Mesenchymal stem cell (in vitro differentiated cells and primary cell): ENCODE measurements at regions not wholly inside any gene's neighbourhood (a gene's known extent, or its start where the extent isn't known, plus 50 kb on each side); places are given as distances from the start of the nearest gene placed in this dataset.

ENCODE experiments used
- DNase-seq: peaks from one replicate; pipeline ENCODE4 v3.0.0-alpha.2; 2013
- H2AFZ ChIP-seq: one replicate; pipeline ENCODE4 v1.6.1; 2013; ENCODE audit warnings: low read depth, mild to moderate bottlenecking, control low read depth, inconsistent platforms, low read length, moderate library complexity
- H2AK5ac ChIP-seq: 2 replicates; pipeline ENCODE4 v1.6.1; 2013; ENCODE audit warnings: low read length, moderate library complexity, mild to moderate bottlenecking, inconsistent platforms; ENCODE audit not compliant: severe bottlenecking
- H2BK120ac ChIP-seq: one replicate; pipeline ENCODE4 v1.6.1; 2013; ENCODE audit warnings: low read depth, mild to moderate bottlenecking, inconsistent platforms, low read length, moderate library complexity
- H2BK12ac ChIP-seq, 2 experiments: one replicate each; pipeline ENCODE4 v1.6.1; 2013; ENCODE audit warnings: inconsistent platforms in 2 of 2, low read length in 2 of 2, mild to moderate bottlenecking in 2 of 2, moderate library complexity in 2 of 2, control low read depth in 1 of 2
- H2BK15ac ChIP-seq: one replicate; pipeline ENCODE4 v1.6.1; 2013; ENCODE audit warnings: mild to moderate bottlenecking, low read depth, inconsistent platforms; ENCODE audit not compliant: poor library complexity, severe bottlenecking
- H2BK5ac ChIP-seq: 2 replicates; pipeline ENCODE4 v1.6.1; 2013; ENCODE audit warnings: low read depth, mild to moderate bottlenecking, low read length, control low read depth, inconsistent platforms; ENCODE audit not compliant: poor library complexity, severe bottlenecking
- H3K14ac ChIP-seq, 2 experiments: one replicate each; pipeline ENCODE4 v1.6.1; 2013; ENCODE audit warnings: inconsistent platforms in 2 of 2, low read length in 2 of 2, control low read depth in 1 of 2, mild to moderate bottlenecking in 1 of 2, moderate library complexity in 1 of 2
- H3K18ac ChIP-seq, 2 experiments: one replicate each; pipeline ENCODE4 v1.6.1; 2013; ENCODE audit warnings: inconsistent platforms in 2 of 2, low read length in 2 of 2, control low read depth in 1 of 2, low read depth in 1 of 2, mild to moderate bottlenecking in 1 of 2
- H3K23ac ChIP-seq, 2 experiments: one replicate each; pipeline ENCODE4 v1.6.1; 2013; ENCODE audit warnings: inconsistent platforms in 2 of 2, low read length in 2 of 2, mild to moderate bottlenecking in 2 of 2, moderate library complexity in 2 of 2, control low read depth in 1 of 2
- H3K27ac ChIP-seq: 2 replicates; pipeline ENCODE4 v1.5.1; 2013; ENCODE audit warnings: mild to moderate bottlenecking, moderate library complexity, low read length, control low read depth, inconsistent platforms; ENCODE audit not compliant: poor library complexity, severe bottlenecking
- H3K27me3 ChIP-seq, 2 experiments: 2 replicates each; pipeline versions ENCODE4 v1.6.1 to v1.7.0; 2013; ENCODE audit warnings: low read length in 2 of 2, mild to moderate bottlenecking in 2 of 2, moderate library complexity in 2 of 2, control low read depth in 1 of 2, inconsistent platforms in 1 of 2; ENCODE audit not compliant: control insufficient read depth in 1 of 2, insufficient read depth in 1 of 2
- H3K36me3 ChIP-seq, 2 experiments: 2 replicates each; pipeline versions ENCODE4 v1.6.1 to v1.7.0; 2013; ENCODE audit warnings: low read length in 2 of 2, control low read depth in 1 of 2, inconsistent platforms in 1 of 2, low read depth in 1 of 2, mild to moderate bottlenecking in 1 of 2; ENCODE audit not compliant: insufficient read depth in 2 of 2, control insufficient read depth in 1 of 2
- H3K4ac ChIP-seq, 2 experiments: one replicate each; pipeline ENCODE4 v1.6.1; 2013; ENCODE audit warnings: inconsistent platforms in 2 of 2, low read length in 2 of 2, mild to moderate bottlenecking in 2 of 2, moderate library complexity in 2 of 2, control low read depth in 1 of 2, low read depth in 1 of 2
- H3K4me1 ChIP-seq: 2 replicates; pipeline ENCODE4 v1.6.1; 2013; ENCODE audit warnings: low read depth, low read length, control low read depth; ENCODE audit not compliant: control insufficient read depth, insufficient read depth
- H3K4me2 ChIP-seq: 2 replicates; pipeline ENCODE4 v1.6.1; 2013; ENCODE audit warnings: low read length, mild to moderate bottlenecking, inconsistent platforms; ENCODE audit not compliant: poor library complexity, severe bottlenecking
- H3K4me3 ChIP-seq, 2 experiments: 2 replicates each; pipeline versions ENCODE4 v1.5.1 to v1.7.0; 2013; ENCODE audit warnings: low read length in 2 of 2, mild to moderate bottlenecking in 2 of 2, control low read depth in 1 of 2, low read depth in 1 of 2; ENCODE audit not compliant: insufficient read depth in 1 of 2
- H3K79me1 ChIP-seq: replicated peaks from 2 replicates; pipeline ENCODE4 v1.6.1; 2013; ENCODE audit warnings: mild to moderate bottlenecking, control low read depth, low read length, inconsistent platforms; ENCODE audit not compliant: poor library complexity, severe bottlenecking
- H3K9ac ChIP-seq: 2 replicates; pipeline ENCODE4 v1.7.0; 2013; ENCODE audit warnings: mild to moderate bottlenecking, low read length, moderate library complexity
- H3K9me3 ChIP-seq: 2 replicates; pipeline ENCODE4 v1.7.0; 2013; ENCODE audit warnings: mild to moderate bottlenecking, low read length; ENCODE audit not compliant: control insufficient read depth
- H4K8ac ChIP-seq: one replicate; pipeline ENCODE4 v1.6.1; 2013; ENCODE audit warnings: inconsistent platforms, mild to moderate bottlenecking, low read length, moderate library complexity
- H4K91ac ChIP-seq: one replicate; pipeline ENCODE4 v1.6.1; 2013; ENCODE audit warnings: mild to moderate bottlenecking, low read length, inconsistent platforms
- WGBS: methylation state at CpG from one replicate; pipeline ENCODE4 v1.1.7; 2013; ENCODE audit warnings: mixed read lengths; 5-methylcytosine and 5-hydroxymethylcytosine counted together

DNA sequence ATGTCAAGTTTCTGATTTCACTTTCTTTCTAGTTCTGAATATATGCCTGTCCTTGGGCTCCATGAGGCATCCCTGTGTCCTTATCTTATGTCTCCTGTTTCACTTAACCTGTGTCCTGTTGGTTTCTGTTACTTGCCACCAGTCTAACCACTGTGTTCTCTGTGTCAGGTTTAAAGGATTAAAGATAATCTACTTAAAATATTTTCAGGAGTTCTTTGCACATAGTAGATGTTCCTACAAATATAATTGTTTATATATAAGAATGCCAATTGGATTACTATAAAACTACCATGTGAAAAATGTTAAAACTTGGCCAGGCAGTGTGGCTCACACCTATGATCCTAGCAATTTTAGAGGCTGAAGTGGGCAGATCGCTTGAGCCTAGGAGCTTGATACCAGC is 406.4 kb downstream of the CCER1 start:
- no peak overlapping the region for H2BK12ac ChIP-seq
- H3K27ac ChIP-seq = no peak overlapping the region
- H3K36me3 ChIP-seq = no peaks in the 10 kb centered on the region
- H3K23ac ChIP-seq = no peak overlapping the region
- H3K79me1 ChIP-seq = no peaks in the 10 kb centered on the region
- no peak overlapping the region for H3K4me2 ChIP-seq
- no peak overlapping the region for H2BK5ac ChIP-seq
- no peak overlapping the region for H4K91ac ChIP-seq
- no peaks in the 10 kb centered on the region for H3K27me3 ChIP-seq
- no peak overlapping the region for H2AK5ac ChIP-seq
- no peak overlapping the region for H3K4me3 ChIP-seq
- H2AFZ ChIP-seq = no peak overlapping the region
- H3K14ac ChIP-seq = no peak overlapping the region
- no peak overlapping the region for H2BK120ac ChIP-seq
- WGBS = 91% methylated on average over 1 of the region's 1 CpG
- H3K9ac ChIP-seq = no peak overlapping the region
- H2BK15ac ChIP-seq = no peak overlapping the region
- no peak for DNase-seq
- no peaks in the 10 kb centered on the region for H3K9me3 ChIP-seq
- no peaks in the 10 kb centered on the region for H3K4me1 ChIP-seq
- no peak overlapping the region for H4K8ac ChIP-seq
- no peak overlapping the region for H3K4ac ChIP-seq
- H3K18ac ChIP-seq = no peak overlapping the region

DNA sequence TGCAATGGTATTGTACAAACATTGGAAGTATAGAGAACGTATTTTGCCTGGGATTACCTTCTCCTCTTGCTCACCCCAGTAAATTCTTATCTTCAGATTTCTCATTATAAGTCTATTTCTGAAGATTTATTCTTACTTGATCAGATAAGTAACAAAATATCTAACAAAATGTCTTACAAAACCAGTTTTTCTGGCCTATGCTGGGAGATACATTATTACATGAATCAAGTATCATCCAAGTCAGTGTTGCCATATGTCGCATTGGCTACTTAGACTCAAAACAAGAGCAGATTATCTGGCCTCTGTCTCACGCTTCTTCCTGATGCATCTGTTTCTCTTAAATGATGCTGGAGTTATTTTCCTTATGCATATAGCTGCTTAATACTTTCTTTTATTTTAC is 408.5 kb downstream of the CCER1 start:
- DNase-seq = no peak
- no peak overlapping the region for H3K4me2 ChIP-seq
- H2AK5ac ChIP-seq = no peak overlapping the region
- no peak overlapping the region for H4K91ac ChIP-seq
- H2BK12ac ChIP-seq = no peak overlapping the region
- H3K36me3 ChIP-seq = no peaks in the 10 kb centered on the region
- no peak overlapping the region for H4K8ac ChIP-seq
- no peak overlapping the region for H3K18ac ChIP-seq
- H3K4me1 ChIP-seq = no peaks in the 10 kb centered on the region
- H3K9ac ChIP-seq = no peak overlapping the region
- H3K4me3 ChIP-seq = no peak overlapping the region
- no peak overlapping the region for H3K4ac ChIP-seq
- H3K14ac ChIP-seq = no peak overlapping the region
- no peaks in the 10 kb centered on the region for H3K27me3 ChIP-seq
- H2BK120ac ChIP-seq = no peak overlapping the region
- no peak overlapping the region for H2BK5ac ChIP-seq
- H3K23ac ChIP-seq = no peak overlapping the region
- 100% methylated on average over 3 of the region's 3 CpGs for WGBS
- no peak overlapping the region for H2AFZ ChIP-seq
- H3K79me1 ChIP-seq = no peaks in the 10 kb centered on the region
- no peaks in the 10 kb centered on the region for H3K9me3 ChIP-seq
- H2BK15ac ChIP-seq = no peak overlapping the region
- no peak overlapping the region for H3K27ac ChIP-seq

DNA sequence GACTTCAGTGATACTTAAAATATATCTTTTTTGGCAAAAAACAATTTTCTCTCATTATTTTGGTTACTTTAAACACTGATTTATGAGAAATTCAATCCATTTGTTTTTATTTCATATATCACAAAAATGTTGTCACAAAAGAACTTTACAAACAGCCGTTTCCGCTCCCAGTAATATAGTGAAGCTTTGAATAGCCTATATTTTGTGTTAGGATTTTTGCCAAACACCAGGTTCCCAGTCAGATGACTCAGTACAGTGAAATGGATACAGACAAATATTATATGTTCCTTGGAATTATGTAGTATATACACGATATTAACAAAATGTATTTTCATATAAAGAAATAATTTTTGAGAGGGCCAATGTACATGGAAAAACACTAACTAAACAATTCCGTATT is 411.1 kb downstream of the CCER1 start:
- no peak overlapping the region for H2BK15ac ChIP-seq
- H3K23ac ChIP-seq = no peak overlapping the region
- no peak overlapping the region for H3K4ac ChIP-seq
- no peak overlapping the region for H2AK5ac ChIP-seq
- no peak overlapping the region for H3K9ac ChIP-seq
- WGBS = no CpG with 5 or more reads among the region's 4 CpGs
- no peak overlapping the region for H2BK12ac ChIP-seq
- no peaks in the 10 kb centered on the region for H3K4me1 ChIP-seq
- H4K91ac ChIP-seq = no peak overlapping the region
- no peaks in the 10 kb centered on the region for H3K27me3 ChIP-seq
- H3K18ac ChIP-seq = no peak overlapping the region
- H2BK120ac ChIP-seq = no peak overlapping the region
- no peak overlapping the region for H4K8ac ChIP-seq
- H3K9me3 ChIP-seq = no peaks in the 10 kb centered on the region
- no peak overlapping the region for H3K4me3 ChIP-seq
- DNase-seq = no peak
- no peak overlapping the region for H3K14ac ChIP-seq
- H3K36me3 ChIP-seq = no peaks in the 10 kb centered on the region
- no peak overlapping the region for H3K27ac ChIP-seq
- H3K79me1 ChIP-seq = no peaks in the 10 kb centered on the region
- no peak overlapping the region for H2BK5ac ChIP-seq
- H2AFZ ChIP-seq = no peak overlapping the region
- H3K4me2 ChIP-seq = no peak overlapping the region

DNA sequence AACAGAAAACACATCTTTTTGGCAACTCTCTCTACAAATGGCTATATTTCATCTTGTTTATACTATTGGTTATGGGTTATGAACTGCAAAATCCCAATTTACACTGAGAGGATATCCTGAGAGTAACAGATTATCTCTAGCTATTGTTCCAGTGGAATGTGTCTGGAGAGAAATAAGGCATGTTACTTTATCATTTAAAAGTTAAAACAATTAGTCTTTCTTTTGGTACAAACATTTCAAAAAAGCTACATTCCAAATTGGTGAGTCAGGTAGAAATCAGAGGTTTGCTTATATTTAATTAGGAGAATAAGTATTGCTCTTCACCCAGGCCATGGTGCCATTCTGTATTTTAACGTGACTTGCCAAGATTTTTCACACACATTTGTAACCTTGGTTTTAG is 411.6 kb downstream of the CCER1 start:
- Histone ChIP-seq H3K27ac (no peak overlapping the region), H3K23ac (no peak overlapping the region), H2AK5ac (no peak overlapping the region), H2BK12ac (no peak overlapping the region), H2AFZ (no peak overlapping the region), H3K9me3 (no peaks in the 10 kb centered on the region), H2BK15ac (no peak overlapping the region), H3K4ac (no peak overlapping the region), H3K9ac (no peak overlapping the region), H3K4me2 (no peak overlapping the region), H2BK120ac (no peak overlapping the region), H3K36me3 (no peaks in the 10 kb centered on the region), H4K91ac (no peak overlapping the region), H3K4me3 (no peak overlapping the region), H2BK5ac (no peak overlapping the region), H3K27me3 (no peaks in the 10 kb centered on the region), H3K4me1 (no peaks in the 10 kb centered on the region), H3K18ac (no peak overlapping the region), H4K8ac (no peak overlapping the region), H3K14ac (no peak overlapping the region), H3K79me1 (no peaks in the 10 kb centered on the region)
- WGBS = no CpG with 5 or more reads among the region's 1 CpG
- DNase-seq = peak; percentile 35
